VCaP (cell line): ENCODE measurements at regions not wholly inside any gene's neighbourhood (a gene's known extent, or its start where the extent isn't known, plus 50 kb on each side); places are given as distances from the start of the nearest gene placed in this dataset.

Experiments
- H3K27ac ChIP-seq: fragments of 450-650 bp; 2 replicates; pipeline ENCODE4 v1.5.1; 2017
- CTCF ChIP-seq: fragments of 450-650 bp; conservative IDR thresholded peaks from 2 replicates; pipeline ENCODE4 v1.5.1; 2017; ENCODE audit warnings: mild to moderate bottlenecking, moderate library complexity

- no peak overlapping the region for H3K27ac ChIP-seq
- no peak for TF ChIP-seq CTCF
Measured at GRCh38 chr14:55756557-55756956, 176.6 kb downstream of the KTN1 start.

- H3K27ac ChIP-seq = no peak overlapping the region
- no peak for TF ChIP-seq CTCF
Measured at GRCh38 chr14:55758796-55759195, 178.8 kb downstream of the KTN1 start.

GRCh38 chr14:55760789-55761566, 181.0 kb downstream of the KTN1 start:
- no peak overlapping the region for H3K27ac ChIP-seq
- TF ChIP-seq CTCF = no peak

GRCh38 chr14:55761651-55762050, 181.6 kb downstream of the KTN1 start:
- TF ChIP-seq CTCF = no peak
- H3K27ac ChIP-seq = no peak overlapping the region

GRCh38 chr14:55762595-55763232, 182.7 kb downstream of the KTN1 start:
- no peak for TF ChIP-seq CTCF
- no peak overlapping the region for H3K27ac ChIP-seq

GRCh38 chr14:55764784-55765183, 184.8 kb downstream of the KTN1 start:
- no peak for TF ChIP-seq CTCF
- no peak overlapping the region for H3K27ac ChIP-seq

- H3K27ac ChIP-seq = no peak overlapping the region
- TF ChIP-seq CTCF = no peak
Measured at GRCh38 chr14:55766071-55766470, 186.1 kb downstream of the KTN1 start.
